DMS114 treated with DMSO at 0.1 percent for 48 hours (cell line): ENCODE measurements at regions not wholly inside any gene's neighbourhood (a gene's known extent, or its start where the extent isn't known, plus 50 kb on each side); places are given as distances from the start of the nearest gene placed in this dataset.
"Not testable (repeated sequence)": the region's sequence is repeated elsewhere in the genome, so short reads cannot be mapped to it uniquely, and the experiment has no call there.

Experiments used
- DNase-seq: peaks from one replicate; lab custom pipeline; 2025; ENCODE audit not compliant: unreplicated experiment; lab: John Stamatoyannopoulos, UW

DNA sequence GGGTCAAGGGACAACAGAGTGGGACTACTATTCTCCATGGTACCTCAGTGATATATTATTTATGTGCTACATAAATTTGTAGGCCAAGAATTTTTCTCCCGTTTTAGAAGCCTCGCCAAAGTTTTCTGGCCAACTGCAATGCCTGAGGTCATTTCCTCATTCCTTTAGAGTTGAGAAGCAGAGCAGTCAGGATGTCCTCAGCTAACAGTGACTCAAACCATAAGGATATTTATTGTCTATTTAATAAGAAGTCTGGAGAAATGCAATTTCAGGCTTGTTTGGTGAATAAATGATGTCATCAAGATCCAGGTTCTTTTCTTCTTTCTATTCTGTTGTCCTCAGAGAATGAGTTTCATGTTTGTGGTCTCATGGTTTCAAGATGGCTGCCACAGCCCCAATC, 91.0 kb downstream of the ADCYAP1 start:
- DNase-seq, result no peak

DNA sequence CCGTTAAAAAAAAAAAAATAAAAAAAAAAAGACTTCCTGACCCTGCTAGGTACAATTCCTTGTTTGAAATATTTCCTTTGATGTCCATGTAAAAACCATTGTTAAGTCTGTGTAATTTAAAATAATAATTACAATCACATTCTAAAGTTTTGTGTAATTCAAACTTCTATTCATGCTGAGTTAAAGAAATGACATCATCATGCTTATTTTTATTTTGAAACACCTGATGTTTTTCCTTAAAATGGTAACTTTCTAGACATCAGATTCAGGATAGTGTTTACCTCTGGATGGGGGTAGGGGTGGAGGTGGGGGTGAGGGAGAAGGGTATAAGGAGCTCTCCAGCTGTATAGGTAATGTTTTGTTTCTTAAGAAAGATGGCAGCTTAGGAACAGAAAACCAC, 92.8 kb downstream of the ADCYAP1 start:
- no peak for DNase-seq

DNA sequence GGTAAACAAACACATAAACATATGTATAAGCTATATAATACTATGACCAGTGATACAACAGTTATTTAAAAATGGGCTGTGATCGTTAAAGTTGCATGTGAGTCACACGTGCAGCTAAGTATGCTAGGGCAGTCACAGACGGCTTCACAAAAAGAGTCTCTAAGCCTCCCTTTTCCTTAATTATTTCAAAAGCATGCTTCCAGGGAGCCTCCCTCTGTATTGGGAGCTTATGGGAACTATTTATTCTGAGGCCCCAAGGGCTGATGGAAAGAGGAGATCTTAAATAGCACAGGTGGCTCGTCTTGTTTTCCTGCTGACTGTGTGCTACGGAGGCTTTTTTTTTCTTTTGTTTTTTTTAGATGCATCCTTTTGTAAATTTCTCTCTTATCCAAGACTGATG, 94.3 kb downstream of the ADCYAP1 start:
- DNase-seq, result no peak

DNA sequence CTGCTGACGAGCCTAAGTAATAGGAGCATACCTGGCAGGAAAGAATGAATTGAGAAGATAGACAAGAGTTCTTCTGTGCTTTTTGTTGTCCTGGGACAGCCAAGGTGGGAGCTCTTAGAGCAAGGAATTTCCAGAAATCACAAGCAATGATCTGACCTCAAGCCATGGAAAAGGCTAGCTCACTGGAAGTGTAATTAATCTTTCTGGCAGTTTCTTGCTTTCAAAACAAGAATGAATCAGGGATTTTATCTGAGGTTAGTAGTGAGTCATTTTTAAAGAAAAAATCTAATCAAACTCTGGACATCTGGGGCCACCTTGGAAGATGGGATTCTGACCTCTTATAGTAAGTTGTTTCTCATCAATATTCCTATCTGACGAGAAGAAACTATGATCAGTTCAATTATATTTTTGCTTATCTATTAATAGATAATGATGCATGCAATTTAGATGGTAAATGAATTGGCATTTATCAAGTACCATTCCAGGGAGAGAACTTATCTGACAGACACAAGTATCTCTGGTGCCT, 98.0 kb downstream of the ADCYAP1 start:
- no peak for DNase-seq

DNA sequence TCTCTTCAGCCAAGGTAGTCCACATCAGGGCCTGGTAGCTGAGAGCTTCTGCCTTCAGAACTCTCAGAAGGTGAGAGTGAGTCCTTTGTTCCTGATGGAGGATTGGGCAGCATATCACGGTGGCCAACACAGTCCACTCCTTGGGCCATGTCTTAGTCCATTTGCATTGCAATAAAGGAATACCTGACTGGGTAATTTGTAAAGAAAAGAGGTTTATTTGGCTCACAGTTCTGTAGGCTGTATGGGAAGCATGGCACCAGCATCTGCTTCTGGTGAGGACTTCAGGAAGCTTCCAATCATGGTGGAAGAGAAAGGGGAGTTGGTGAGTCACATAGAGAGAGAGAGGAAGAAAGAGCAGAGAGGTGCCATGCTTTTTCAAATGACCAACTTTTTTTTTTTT, 98.8 kb downstream of the ADCYAP1 start:
- DNase-seq, result no peak

DNA sequence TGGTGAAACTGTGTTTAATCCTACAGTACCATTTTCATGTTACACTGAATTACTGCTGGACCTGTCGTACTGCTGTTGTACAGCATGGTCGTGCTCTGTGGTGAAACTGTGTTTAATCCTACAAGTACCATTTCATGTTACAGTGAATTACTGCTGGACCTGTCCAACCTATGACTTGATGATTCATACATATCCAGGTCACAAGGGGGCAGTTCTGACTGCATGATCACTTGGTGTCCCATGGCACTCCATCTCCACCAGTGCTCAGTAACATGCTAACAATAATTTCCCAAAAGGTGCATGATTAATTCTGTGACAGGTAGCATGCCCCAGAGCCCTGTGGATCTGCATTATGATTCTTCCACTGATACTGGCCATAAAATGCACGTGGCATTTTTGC, 101.6 kb downstream of the ADCYAP1 start:
- DNase-seq, result no peak

DNA sequence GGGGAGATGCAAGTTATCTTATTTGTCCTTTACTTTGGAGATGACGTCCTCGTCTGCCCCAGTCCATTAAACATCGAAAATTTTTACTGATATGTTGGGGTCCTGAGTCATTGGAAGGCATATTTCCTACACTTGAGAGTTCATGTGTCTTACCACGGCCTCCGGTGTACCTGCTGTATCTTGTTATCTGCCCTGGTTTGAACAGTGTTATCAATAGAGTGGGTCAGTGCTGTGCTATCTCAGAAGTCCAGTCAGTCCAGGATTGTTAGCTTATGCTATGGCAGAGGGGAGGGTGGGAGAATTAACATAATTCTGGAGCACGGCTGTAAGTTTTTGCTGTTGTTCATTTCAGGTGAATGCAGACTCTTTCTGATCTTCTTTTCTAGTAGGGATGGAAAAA, 102.3 kb downstream of the ADCYAP1 start:
- no peak for DNase-seq

DNA sequence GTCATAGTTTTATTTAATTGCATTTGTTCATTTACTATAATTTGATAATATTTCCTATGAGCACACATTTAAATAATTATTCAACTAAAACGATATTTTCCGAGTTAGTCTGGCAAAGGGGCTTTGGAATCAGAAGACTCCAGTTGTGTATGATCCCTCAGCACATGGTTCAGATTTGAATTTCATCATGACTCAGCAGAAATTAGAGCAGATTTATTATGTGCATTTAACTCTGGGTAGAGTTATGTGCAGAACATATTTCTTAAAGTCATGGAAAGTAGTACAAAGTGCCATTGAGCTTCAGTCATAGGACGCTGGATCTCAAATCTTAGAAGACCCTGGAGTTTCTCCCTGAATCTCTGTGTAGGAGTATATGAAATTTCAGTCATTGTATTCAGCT, 106.7 kb downstream of the ADCYAP1 start:
- DNase-seq, result no peak

DNA sequence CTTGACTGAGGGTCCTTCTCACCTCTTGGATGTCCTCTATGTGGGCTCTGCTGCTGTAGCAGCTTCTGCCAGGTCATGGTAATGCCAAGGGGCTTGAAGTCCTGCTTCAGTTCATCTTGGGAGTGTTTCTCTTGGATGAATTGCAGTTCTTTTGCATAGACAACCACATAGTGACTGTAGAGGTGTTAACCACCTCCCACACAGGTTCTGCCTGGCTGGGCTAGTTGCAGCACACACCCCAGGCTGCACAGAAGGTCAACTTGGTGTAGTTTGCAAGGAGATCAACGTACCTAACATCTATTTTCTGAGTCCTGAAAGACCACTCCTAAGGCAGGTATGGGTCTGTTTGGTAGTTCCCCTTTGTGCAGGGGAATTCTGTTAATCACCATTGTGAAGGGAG, 108.1 kb downstream of the ADCYAP1 start:
- DNase-seq, result no peak

DNA sequence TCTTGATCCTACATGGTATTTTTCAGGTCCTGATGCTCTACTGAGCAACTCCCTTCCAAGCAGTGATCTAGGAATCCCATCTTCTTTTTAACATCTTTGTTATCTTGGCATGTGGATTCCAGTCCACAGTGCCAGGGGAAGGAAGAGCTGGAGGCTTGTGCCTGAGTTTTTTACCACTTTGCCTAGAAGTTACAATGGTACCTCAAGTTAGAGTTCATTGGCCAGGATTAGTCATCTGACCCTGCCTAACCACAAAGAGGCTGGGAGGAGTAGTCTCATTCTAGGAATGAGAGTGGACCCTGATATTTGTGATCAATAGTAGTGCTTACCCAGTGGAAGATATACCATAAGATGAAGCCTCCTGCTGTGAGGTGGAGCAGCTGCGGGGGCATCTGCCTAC, 109.3 kb downstream of the ADCYAP1 start:
- DNase-seq, result no peak

DNA sequence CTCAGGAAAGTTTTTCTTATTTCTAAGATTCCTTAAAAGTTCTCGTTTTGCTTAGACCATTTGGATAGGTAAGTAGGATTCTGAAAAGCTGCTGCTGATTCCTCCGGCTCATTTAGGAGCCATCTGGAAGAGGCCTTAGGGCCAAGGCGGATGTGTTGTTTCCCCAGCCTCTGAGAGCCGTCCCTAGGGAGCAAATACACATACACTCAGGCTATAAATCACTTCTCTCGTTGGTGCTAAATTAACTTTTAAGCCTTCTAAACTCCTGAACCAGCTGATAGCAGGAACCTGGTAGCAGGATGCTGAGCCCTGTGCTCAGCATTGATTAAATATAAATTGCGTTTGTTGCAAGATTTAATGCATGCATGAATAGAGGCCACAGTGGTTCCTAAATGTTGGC, 109.8 kb downstream of the ADCYAP1 start:
- no peak for DNase-seq

DNA sequence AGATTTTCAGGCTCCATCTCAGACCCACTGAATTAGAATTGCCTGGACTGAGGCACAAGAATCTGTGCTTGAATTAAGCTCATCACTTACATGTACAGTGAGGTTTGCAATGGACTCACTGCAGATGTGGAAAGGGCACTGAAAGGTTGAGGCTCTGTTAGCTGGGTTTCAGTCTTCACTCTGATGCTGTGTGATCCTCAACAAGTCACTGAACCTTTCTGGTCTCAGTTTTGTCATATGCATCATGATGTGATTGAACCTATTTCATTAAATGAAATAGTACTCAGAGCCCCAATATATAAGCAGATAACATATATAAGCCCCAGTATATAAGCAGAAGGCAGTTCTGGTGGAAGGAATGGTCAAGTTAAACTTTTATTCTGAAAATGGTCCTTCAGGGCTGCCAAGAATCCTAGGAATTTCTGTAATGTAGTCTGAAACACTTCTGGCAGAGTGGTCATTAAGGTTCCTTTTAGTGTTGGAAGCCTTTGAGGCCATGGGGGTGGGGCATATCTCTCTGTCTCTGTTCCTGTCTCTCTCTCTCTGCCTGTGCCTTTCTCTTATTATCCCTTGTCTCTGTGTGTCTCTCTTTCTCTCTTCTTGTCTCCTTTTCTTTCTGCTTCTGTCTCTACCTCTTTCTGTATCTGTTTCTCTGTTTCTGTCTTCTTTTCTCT, 110.4 kb downstream of the ADCYAP1 start:
- no peak for DNase-seq

DNA sequence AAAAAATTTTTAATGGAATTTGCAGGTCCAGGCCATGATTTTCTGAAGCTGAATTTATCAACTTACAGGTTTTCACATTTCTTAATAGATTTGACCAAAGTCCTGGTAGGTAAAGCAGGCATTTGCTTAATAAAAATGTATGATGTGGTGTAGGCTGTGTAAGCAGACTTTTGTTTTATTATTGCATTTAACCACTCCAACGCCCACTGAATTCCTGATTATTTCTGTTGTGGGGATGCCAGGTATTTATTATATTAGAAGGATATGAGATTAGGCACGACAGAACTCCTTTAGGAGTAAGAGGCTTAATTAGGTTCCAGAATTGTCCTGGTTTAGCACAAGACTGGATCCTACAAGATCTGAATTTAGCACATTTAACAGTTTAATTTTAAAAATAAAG, 111.1 kb downstream of the ADCYAP1 start:
- no peak for DNase-seq

DNA sequence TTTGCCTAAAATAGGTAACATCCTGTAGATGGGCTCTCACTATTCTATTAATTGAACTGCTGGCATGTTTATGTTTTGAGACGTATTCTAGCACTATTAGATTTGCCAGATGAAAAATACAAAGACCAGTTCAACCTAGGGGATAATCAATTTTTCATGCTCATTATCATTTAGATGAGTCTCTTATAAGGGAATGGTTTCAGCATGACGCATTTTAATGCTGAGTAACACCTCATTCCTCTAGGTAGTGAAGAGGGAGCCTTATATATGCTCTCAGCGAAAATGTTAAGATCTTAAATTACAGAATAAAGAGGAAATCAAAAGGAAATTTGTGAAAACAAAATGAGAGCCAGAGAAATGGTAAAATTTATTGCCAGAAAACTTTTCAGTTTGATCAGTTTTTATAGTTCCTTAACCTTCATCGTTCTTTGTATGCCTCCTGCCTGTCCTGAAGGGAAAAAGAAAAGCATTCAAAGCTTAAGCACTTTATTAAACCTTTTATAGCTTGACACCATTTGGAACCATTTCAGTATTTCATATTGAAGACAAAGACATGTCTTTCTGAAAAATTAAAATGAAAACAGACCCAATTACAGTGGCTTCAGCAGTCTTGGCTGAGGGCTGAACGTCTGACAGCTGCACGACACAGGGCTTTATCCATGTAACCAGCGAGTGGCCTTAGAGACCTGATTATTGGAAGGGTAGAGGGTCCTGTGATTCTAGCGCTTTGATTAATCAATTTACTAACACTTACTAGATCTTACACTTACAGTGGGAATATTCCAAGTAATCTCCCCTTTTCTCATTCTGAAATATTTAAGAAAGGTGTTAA, 112.8 kb downstream of the ADCYAP1 start:
- DNase-seq, result no peak

DNA sequence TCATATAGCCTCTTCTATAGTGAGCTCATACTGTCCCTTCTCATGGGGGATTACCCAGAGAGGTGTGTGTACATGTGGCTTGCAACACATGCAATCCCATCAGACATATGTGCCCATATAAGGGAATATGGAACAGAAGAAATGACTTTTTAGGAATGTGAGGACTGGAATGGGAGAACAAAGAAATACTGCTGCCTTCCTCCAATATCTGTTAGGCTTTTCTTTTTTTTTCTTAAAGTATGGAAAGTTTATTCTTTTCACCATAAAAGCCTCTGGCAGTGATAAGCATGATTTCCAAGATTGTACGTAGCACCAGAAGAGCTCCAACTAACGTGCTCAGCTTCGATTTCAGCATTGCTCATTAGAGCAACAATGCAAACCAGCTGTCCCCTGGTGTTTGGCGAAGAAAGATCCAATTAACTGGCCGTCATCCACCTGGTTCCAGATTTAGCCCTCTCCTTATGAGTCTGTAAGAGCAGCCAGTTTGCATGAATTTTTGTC, 113.6 kb downstream of the ADCYAP1 start:
- no peak for DNase-seq

DNA sequence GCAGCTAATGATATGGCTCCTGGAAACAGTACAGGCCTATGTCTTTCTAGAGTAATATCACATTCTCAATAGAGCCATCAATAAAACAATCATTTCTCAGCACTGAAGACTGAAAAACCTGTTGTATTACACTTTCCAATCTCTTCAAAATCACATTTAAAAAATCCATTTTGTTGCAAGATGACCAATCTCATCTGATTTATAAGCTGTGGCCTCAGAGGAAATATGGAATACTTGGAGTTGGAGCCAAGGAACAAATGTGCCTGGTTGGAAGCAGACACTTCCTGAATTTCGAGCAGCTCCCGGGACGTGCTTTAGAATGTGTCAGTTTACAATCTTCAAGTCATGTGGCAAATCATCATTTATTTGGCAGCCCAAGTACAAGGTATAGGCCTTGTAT, 114.5 kb downstream of the ADCYAP1 start:
- DNase-seq, result no peak

DNA sequence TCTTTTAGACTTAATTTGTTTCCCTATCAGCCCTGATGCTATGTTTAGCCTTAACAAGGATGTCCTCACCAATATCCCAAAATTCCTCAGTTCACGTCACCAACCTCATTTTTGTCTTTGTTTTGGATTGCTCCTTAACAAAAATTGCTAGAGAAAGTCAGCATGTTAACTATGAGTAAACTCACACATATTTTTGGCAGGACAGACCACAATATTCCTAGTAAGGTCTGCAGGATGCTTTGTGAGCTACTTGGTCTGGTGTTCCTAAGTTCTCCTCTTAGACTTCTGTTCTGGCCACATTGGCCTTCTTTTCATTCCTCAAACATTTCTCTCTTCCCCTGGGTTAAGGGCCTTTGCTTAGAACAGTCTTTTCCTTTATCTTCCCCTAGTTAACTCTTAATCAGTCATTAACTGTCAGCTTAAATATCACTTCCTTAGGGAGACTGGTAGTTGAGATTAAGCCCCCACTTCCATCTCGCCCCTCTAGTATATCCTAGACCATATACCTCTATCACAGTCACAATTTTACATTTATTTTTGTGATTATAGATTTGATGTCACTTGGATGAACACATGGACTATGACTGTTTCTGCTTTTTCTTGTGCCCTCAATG, 116.2 kb downstream of the ADCYAP1 start:
- no peak for DNase-seq

DNA sequence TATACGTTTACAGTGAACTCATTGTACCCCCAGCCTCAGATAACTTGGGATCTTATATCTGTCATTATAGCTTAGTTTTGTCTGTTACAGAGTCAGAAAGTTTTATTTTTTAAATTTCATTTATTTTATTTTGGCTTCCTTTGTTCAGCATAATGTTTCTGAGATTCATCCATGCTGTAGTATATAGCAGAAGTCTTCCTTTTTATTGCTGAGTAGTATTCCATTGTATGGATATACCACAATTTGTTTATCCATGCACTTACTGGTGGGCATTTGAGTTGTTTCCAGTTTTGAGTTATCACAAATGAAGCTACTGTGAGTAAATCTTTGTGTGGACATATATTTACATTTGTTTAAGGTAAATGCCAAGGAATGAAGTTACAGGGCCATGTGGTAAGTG, 122.3 kb downstream of the ADCYAP1 start:
- no peak for DNase-seq

DNA sequence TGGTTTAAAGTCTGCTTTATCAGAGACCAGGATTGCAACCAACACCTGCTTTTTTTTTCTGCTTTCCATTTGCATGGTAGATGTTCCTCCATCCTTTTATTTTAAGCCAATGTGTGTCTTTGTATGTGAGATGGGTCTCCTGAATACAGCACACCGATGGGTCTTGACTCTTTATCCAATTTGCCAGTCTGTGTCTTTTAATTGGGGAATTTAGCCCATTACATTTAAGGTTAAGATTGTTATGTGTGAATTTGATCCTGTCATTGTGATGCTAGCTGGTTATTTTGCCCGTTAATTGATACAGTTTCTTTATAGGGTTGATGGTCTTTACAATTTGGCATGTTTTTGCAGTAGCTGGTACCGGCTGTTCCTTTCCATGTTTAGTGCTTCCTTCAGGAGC, 128.4 kb downstream of the ADCYAP1 start:
- not testable (repeated sequence) for DNase-seq

DNA sequence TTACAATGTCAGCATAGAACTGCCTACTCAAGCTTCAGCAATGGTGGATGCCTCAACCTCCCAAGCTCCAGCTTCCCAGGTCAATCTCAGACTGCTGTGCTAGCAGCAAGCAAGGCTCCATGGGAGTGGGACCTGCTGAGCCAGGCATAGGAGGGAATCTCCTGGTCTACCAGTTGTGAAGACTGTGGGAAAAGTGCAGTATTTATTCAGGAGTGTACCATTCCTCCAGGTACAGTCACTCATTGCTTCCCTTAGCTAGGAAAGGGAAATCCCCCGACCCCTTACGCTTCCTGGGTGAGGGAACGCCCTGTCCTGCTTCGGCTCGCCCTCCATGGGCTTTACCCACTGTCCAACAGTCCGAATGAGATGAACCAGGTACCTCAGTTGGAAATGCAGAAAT, 130.3 kb downstream of the ADCYAP1 start:
- DNase-seq, result no peak

DNA sequence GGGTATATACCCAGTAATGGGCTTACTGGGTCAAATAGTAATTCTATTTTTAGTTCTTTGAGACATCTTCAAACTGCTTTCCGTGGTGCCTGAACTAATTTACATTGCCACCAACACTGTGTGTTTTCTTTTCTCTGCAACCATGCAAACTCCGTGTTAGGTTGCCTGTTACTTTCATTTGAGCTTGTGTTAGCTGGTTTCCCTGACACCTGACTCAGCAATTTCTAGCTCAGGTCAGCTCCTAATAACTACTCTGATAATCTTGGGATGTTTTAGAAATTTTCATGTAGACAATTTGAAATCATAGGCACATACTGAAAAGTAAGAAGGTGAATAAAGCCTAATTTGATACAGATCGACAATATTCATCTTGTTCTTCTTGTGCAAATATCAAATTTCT, 132.3 kb downstream of the ADCYAP1 start:
- DNase-seq, result no peak

DNA sequence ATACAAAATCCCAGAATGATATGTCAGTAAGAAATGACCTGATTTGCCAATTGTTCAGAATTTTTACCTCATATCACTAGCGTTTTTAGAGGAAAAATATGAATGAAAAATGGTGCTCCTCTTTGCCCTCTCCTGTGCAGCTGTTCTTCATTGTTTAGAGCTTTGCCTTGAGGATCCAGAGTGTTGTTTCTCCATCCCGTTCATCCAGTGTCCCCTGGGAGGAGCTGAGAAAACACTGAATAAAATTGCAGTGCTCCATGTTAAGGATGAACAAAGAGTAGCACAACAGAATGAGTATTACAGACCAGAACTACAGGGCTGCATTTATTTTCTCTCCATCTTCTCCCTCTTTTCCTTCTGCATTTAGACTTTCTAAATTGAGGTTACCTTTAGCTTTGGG, 133.1 kb downstream of the ADCYAP1 start:
- no peak for DNase-seq
